Neuronal stem cell (in vitro differentiated cells): ENCODE measurements at regions not wholly inside any gene's neighbourhood (a gene's known extent, or its start where the extent isn't known, plus 50 kb on each side); places are given as distances from the start of the nearest gene placed in this dataset.

ENCODE experiments used
- DNase-seq: peaks from one replicate; pipeline ENCODE4 v3.0.0-alpha.2; 2013; ENCODE audit warnings: low spot score
- H2AFZ ChIP-seq: one replicate; pipeline ENCODE4 v1.6.1; 2013; ENCODE audit warnings: mild to moderate bottlenecking, low read length, inconsistent platforms
- H2AK5ac ChIP-seq: 2 replicates; pipeline ENCODE4 v1.6.1; 2013; ENCODE audit warnings: low read depth, mild to moderate bottlenecking, inconsistent platforms, low read length, moderate library complexity, mixed read lengths
- H2BK120ac ChIP-seq: 2 replicates; pipeline ENCODE4 v1.6.1; 2013; ENCODE audit warnings: low read depth, mild to moderate bottlenecking, inconsistent platforms, low read length, moderate library complexity, mixed read lengths
- H2BK12ac ChIP-seq: one replicate; pipeline ENCODE4 v1.6.1; 2013; ENCODE audit warnings: low read length, inconsistent platforms
- H2BK15ac ChIP-seq: 2 replicates; pipeline ENCODE4 v1.6.1; 2013; ENCODE audit warnings: mild to moderate bottlenecking, low read length, inconsistent platforms, mixed read lengths
- H2BK5ac ChIP-seq: one replicate; pipeline ENCODE4 v1.6.1; 2013; ENCODE audit warnings: inconsistent platforms, mild to moderate bottlenecking, low read length, moderate library complexity
- H3K14ac ChIP-seq: one replicate; pipeline ENCODE4 v1.6.1; 2013; ENCODE audit warnings: low read length, inconsistent platforms
- H3K18ac ChIP-seq: 2 replicates; pipeline ENCODE4 v1.6.1; 2013; ENCODE audit warnings: low read length, inconsistent platforms
- H3K23ac ChIP-seq: 2 replicates; pipeline ENCODE4 v1.6.1; 2013; ENCODE audit warnings: low read depth, mild to moderate bottlenecking, mixed read lengths, low read length, inconsistent platforms; ENCODE audit not compliant: poor library complexity
- H3K27ac ChIP-seq: replicated peaks from 3 replicates; pipeline ENCODE4 v1.5.1; 2013; ENCODE audit warnings: low read length, inconsistent platforms
- H3K27me3 ChIP-seq, 3 experiments: 2 replicates each; pipeline ENCODE4 v1.6.1; 2013; ENCODE audit warnings: low read length in 3 of 3, mild to moderate bottlenecking in 2 of 3, inconsistent platforms in 1 of 3, low read depth in 1 of 3, mixed read lengths in 1 of 3, moderate library complexity in 1 of 3; ENCODE audit not compliant: control insufficient read depth in 3 of 3, insufficient read depth in 3 of 3
- H3K36me3 ChIP-seq, 2 donors: replicated peaks in 1 of 2; 2 replicates each; pipeline ENCODE4 v1.6.1; 2013; ENCODE audit warnings: low read length in 2 of 2; ENCODE audit not compliant: control insufficient read depth in 2 of 2, insufficient read depth in 2 of 2
- H3K4ac ChIP-seq: 2 replicates; pipeline ENCODE4 v1.6.1; 2013; ENCODE audit warnings: inconsistent platforms, mild to moderate bottlenecking, low read length, moderate library complexity
- H3K4me1 ChIP-seq, 2 donors: 1 replicate in 1 of 2; 2 replicates in 1 of 2; pipeline ENCODE4 v1.6.1; 2013; ENCODE audit warnings: low read length in 2 of 2, low read depth in 1 of 2; ENCODE audit not compliant: control insufficient read depth in 2 of 2, insufficient read depth in 1 of 2
- H3K4me2 ChIP-seq: one replicate; pipeline ENCODE4 v1.6.1; 2013; ENCODE audit warnings: mild to moderate bottlenecking, low read length, inconsistent platforms; ENCODE audit not compliant: insufficient read depth, poor library complexity, severe bottlenecking
- H3K4me3 ChIP-seq, 2 donors: 2 replicates each; pipeline ENCODE4 v1.5.1; 2013; ENCODE audit warnings: low read length in 2 of 2, mild to moderate bottlenecking in 2 of 2, inconsistent platforms in 1 of 2, moderate library complexity in 1 of 2
- H3K79me1 ChIP-seq: one replicate; pipeline ENCODE4 v1.6.1; 2013; ENCODE audit warnings: low read depth, mild to moderate bottlenecking, inconsistent platforms, low read length, moderate library complexity
- H3K9ac ChIP-seq: one replicate; pipeline ENCODE4 v1.6.1; 2013; ENCODE audit warnings: mild to moderate bottlenecking, low read depth, low read length, inconsistent platforms; ENCODE audit not compliant: poor library complexity
- H3K9me3 ChIP-seq, 2 donors: replicated peaks in 1 of 2; 2 replicates each; pipeline versions ENCODE3 to v1.6.1; 2013; ENCODE audit warnings: low read length in 2 of 2, mild to moderate bottlenecking in 2 of 2, inconsistent platforms in 1 of 2, low read depth in 1 of 2, mixed read lengths in 1 of 2, moderate library complexity in 1 of 2; ENCODE audit not compliant: control insufficient read depth in 2 of 2, insufficient read depth in 1 of 2
- H4K8ac ChIP-seq: one replicate; pipeline ENCODE4 v1.6.1; 2013; ENCODE audit warnings: low read depth, mild to moderate bottlenecking, inconsistent platforms, low read length, moderate library complexity
- H4K91ac ChIP-seq: one replicate; pipeline ENCODE4 v1.6.1; 2013; ENCODE audit warnings: low read length, low read depth, mild to moderate bottlenecking, inconsistent platforms; ENCODE audit not compliant: poor library complexity
- WGBS, 2 donors: extraction: QIAGEN DNeasy Blood & Tissue Kit; methylation state at CpG; one replicate each; pipeline ENCODE4 v1.1.7; 2013; ENCODE audit warnings: missing lambda C conversion rate in 2 of 2, mixed read lengths in 1 of 2; ENCODE audit not compliant: insufficient read length in 2 of 2, insufficient replicate concordance in 1 of 2; ENCODE audit errors: extremely low coverage in 2 of 2; 5-methylcytosine and 5-hydroxymethylcytosine counted together

GRCh38 chr5:102625928-102626327 lies 127.1 kb upstream of the SLCO6A1 start:
- H2BK5ac ChIP-seq, result no peak overlapping the region
- no peak overlapping the region for H2BK12ac ChIP-seq
- no peak overlapping the region for H4K91ac ChIP-seq
- H3K9me3 ChIP-seq, result no peaks in the 10 kb centered on the region
- H2BK120ac ChIP-seq, result no peak overlapping the region
- H3K9ac ChIP-seq, result no peak overlapping the region
- no peak overlapping the region for H3K4me3 ChIP-seq
- DNase-seq, result no peak
- no peak overlapping the region for H4K8ac ChIP-seq
- H2AK5ac ChIP-seq, result no peak overlapping the region
- no peak overlapping the region for H2AFZ ChIP-seq
- no peak overlapping the region for H2BK15ac ChIP-seq
- H3K4me1 ChIP-seq, result peaks cover 1 to 9% of the 10 kb centered on the region in 2 donors
- no peaks in the 10 kb centered on the region for H3K36me3 ChIP-seq
- no peak overlapping the region for H3K23ac ChIP-seq
- no peak overlapping the region for H3K4ac ChIP-seq
- H3K18ac ChIP-seq, result no peak overlapping the region
- no peaks in the 10 kb centered on the region for H3K27me3 ChIP-seq
- H3K14ac ChIP-seq, result no peak overlapping the region
- no peaks in the 10 kb centered on the region for H3K79me1 ChIP-seq
- no peak overlapping the region for H3K27ac ChIP-seq
- WGBS, 2 donors, result no CpG with 5 or more reads among the region's 3 CpGs
- no peak overlapping the region for H3K4me2 ChIP-seq

- H3K27ac ChIP-seq, result no peak overlapping the region
- no peak overlapping the region for H3K4me3 ChIP-seq
- H3K4me1 ChIP-seq, result peaks cover 1 to 9% of the 10 kb centered on the region in 2 donors
- H3K18ac ChIP-seq, result no peak overlapping the region
- no peak overlapping the region for H3K23ac ChIP-seq
- H3K4me2 ChIP-seq, result no peak overlapping the region
- no peak overlapping the region for H3K9ac ChIP-seq
- no peak overlapping the region for H3K4ac ChIP-seq
- H3K14ac ChIP-seq, result no peak overlapping the region
- H2BK120ac ChIP-seq, result no peak overlapping the region
- H3K9me3 ChIP-seq, result no peaks in the 10 kb centered on the region
- no peak overlapping the region for H2BK15ac ChIP-seq
- no peak overlapping the region for H2BK5ac ChIP-seq
- no peak overlapping the region for H2AFZ ChIP-seq
- H3K27me3 ChIP-seq, result no peaks in the 10 kb centered on the region
- no peak for DNase-seq
- H2BK12ac ChIP-seq, result no peak overlapping the region
- H3K79me1 ChIP-seq, result no peaks in the 10 kb centered on the region
- H4K91ac ChIP-seq, result no peak overlapping the region
- H3K36me3 ChIP-seq, result no peaks in the 10 kb centered on the region
- H2AK5ac ChIP-seq, result no peak overlapping the region
- no peak overlapping the region for H4K8ac ChIP-seq
These were observed 127.8 kb upstream of the PAM start for GRCh38 chr5:102627315-102627714.

GRCh38 chr5:102628441-102629175 lies 126.5 kb upstream of the PAM start:
- H3K18ac ChIP-seq, result no peak overlapping the region
- H3K4me1 ChIP-seq, result peaks cover 1 to 7% of the 10 kb centered on the region in 2 donors
- H3K14ac ChIP-seq, result no peak overlapping the region
- peak overlapping the region; percentile 41 for H2AFZ ChIP-seq
- no peak overlapping the region for H3K23ac ChIP-seq
- H4K91ac ChIP-seq, result no peak overlapping the region
- DNase-seq, result no peak
- no peak overlapping the region for H4K8ac ChIP-seq
- no peak overlapping the region for H3K4me3 ChIP-seq
- no peaks in the 10 kb centered on the region for H3K36me3 ChIP-seq
- no peak overlapping the region for H2AK5ac ChIP-seq
- no peak overlapping the region for H3K27ac ChIP-seq
- no peak overlapping the region for H3K9ac ChIP-seq
- WGBS, 2 donors, result no CpG with 5 or more reads among the region's 3 CpGs
- H2BK15ac ChIP-seq, result no peak overlapping the region
- no peak overlapping the region for H2BK12ac ChIP-seq
- no peaks in the 10 kb centered on the region for H3K27me3 ChIP-seq
- H2BK120ac ChIP-seq, result no peak overlapping the region
- no peaks in the 10 kb centered on the region for H3K79me1 ChIP-seq
- H3K4ac ChIP-seq, result no peak overlapping the region
- H3K4me2 ChIP-seq, result no peak overlapping the region
- no peaks in the 10 kb centered on the region for H3K9me3 ChIP-seq
- no peak overlapping the region for H2BK5ac ChIP-seq

DNA sequence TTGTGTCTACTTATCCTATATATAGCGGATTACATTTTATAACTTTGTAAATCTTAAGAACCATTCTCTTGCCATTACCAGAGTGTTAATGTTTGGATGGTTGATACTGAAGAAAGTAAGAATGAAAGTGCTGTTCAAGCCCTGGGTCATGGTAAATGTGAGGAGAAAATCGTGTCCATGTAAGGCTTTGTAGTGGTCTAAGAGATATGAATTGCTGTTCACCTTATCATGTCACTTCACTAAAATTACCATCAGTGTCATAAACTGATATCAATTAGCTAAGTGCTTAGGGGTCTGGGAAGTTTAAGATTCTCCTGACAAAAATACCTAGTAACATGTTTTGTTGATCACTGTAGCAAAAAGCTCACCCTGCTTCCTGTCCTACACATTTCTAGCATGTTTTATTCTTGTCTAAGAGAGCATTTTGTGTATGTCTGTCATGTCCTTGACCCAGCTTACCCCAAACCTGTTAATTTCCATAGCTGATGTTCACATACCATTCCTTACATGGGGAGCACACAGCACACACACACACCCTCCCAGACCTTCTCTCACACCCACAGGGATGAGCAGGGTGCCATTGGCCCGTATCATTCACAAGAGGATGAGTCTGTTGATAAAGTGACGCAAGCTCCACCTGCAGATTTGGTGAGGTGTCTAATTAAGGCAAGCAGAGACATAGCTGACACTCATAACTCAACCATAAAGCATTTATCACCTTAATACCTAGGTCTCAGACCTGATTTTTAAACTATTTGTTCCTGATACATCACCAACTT lies 125.1 kb upstream of the PAM start:
- H3K18ac ChIP-seq, result no peak overlapping the region

More for the DNA sequence above, 125.1 kb upstream of the PAM start:
- no peaks in the 10 kb centered on the region for H3K36me3 ChIP-seq
- H3K4me2 ChIP-seq, result no peak overlapping the region
- no peak overlapping the region for H3K23ac ChIP-seq
- H3K4me3 ChIP-seq, result no peak overlapping the region
- no peak for DNase-seq
- no peak overlapping the region for H2BK120ac ChIP-seq
- no peak overlapping the region for H2BK12ac ChIP-seq
- H2AFZ ChIP-seq, result no peak overlapping the region
- H4K8ac ChIP-seq, result no peak overlapping the region
- no peaks in the 10 kb centered on the region for H3K27me3 ChIP-seq
- H3K14ac ChIP-seq, result no peak overlapping the region
- no peak overlapping the region for H2BK5ac ChIP-seq
- no peaks in the 10 kb centered on the region for H3K79me1 ChIP-seq
- H2BK15ac ChIP-seq, result no peak overlapping the region
- no peak overlapping the region for H3K4ac ChIP-seq
- H3K4me1 ChIP-seq, result peaks cover 0 to 1% of the 10 kb centered on the region in 2 donors
- H4K91ac ChIP-seq, result no peak overlapping the region
- no CpG with 5 or more reads among the region's 4 CpGs for WGBS, 2 donors
- H3K9me3 ChIP-seq, result no peaks in the 10 kb centered on the region
- H3K9ac ChIP-seq, result no peak overlapping the region
- no peak overlapping the region for H2AK5ac ChIP-seq
- H3K27ac ChIP-seq, result no peak overlapping the region
